ENCODE measurements at regions not wholly inside any gene's neighbourhood (a gene's known extent, or its start where the extent isn't known, plus 50 kb on each side); places are given as distances from the start of the nearest gene placed in this dataset.
A peak's percentile ranks its signal among the peaks of the same experiment; 100 is the strongest.

GRCh38 chr20:43843965-43844660, 70.5 kb upstream of the TOX2 start:
- TF ChIP-seq CTCF (IDR thresholded peaks at IDR 0.05; ENCODE audit: low read depth, low read length, missing control alignments): no peak
- in situ Hi-C loops (cut with HindIII; ENCODE audit: low sequenced_read_pairs): no loop called here
- H3K4me3 ChIP-seq (ENCODE audit: low read depth, low read length): no peak overlapping the region
- DNase-seq (ENCODE audit: low read depth): no peak

DNA sequence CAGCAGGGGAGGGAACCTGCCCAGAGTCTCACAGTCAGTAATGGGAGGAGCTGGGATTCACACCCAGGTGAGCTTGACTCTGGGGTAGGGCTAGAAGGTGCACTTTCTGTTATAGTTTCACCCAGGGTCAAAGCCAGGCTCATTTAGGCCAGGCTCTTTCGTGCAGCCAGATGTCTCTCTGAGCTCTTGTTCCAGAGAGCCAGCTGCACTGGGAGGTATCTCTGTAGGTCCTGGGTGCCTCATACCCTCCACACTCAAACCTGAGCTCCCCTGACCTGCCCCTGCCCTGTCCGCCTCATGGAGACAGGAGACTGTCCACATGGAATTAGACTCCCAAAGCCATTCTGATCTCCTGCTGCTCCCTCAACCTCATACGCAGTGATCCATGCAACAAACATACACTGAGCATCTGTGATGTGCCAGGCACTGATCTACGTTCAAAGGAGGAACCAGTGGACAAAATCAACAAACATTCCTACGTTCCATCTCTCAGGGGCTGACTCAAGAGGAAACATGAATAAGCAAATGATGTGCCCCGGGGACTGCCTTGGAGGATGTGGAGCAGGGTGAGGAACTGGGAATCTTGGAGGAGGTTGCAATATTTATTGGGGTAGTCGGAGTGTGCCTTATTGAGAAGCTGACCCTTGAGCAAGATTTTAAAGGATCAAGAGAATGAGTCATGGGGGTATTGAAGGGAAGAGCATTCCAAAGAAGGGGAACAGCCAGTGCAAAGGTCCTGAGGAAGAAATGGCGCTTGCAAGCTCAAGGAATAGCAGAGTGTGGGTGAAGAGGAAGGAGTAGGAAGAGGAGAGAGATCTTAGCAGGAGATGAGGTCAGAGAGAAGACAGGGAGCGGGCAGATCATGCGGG, 71.3 kb upstream of the TOX2 start:
- peak; percentile 42 for DNase-seq (ENCODE audit: low read depth)
- no peak for TF ChIP-seq CTCF (IDR thresholded peaks at IDR 0.05; ENCODE audit: low read depth, low read length, missing control alignments)

GRCh38 chr20:43842126-43843020, 72.3 kb upstream of the TOX2 start:
- no peak overlapping the region for H3K4me3 ChIP-seq (ENCODE audit: low read depth, low read length)
- no peak for TF ChIP-seq CTCF (IDR thresholded peaks at IDR 0.05; ENCODE audit: low read depth, low read length, missing control alignments)
- in situ Hi-C loops (cut with HindIII; ENCODE audit: low sequenced_read_pairs): no loop called here
- DNase-seq (ENCODE audit: low read depth): no peak

More for the DNA sequence above, 71.3 kb upstream of the TOX2 start:
- H3K4me3 ChIP-seq (ENCODE audit: low read depth, low read length): no peak overlapping the region
- in situ Hi-C loops (cut with HindIII; ENCODE audit: low sequenced_read_pairs): no loop called here

DNA sequence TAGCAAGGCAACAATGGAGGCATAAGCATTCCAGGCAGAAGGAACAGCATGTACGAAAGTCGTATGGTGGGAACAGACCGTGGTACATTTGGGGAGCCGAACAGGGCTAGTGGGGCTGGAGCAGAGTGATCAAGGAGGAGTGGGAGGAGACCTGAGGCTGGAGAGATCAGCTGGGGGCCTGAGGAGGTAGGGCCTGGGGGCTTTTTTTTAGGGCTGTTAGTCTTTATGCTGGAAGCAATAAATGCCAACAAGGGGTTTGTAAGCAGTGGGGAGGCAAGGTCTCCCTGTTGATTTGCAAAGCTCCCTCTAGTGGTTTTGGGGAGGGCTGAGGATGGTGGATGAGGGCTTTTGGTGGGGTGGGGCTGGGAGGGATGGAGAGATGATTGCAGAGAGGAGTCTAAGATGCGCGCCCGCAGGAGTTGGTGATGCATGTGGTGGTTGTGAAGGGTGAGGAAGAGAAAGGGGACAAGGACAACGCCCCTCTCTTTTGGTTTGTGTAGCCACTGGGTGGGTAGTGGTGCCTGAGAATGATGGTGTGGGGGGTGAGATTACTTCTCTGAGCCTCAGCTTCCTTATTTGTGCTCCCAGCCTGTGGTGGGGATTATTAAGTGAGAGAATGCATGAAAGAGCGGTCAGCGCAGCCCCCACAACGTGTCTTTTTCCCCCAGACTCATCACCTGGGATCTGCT, 74.1 kb upstream of the TOX2 start:
- no peak for DNase-seq (ENCODE audit: low read depth)
- in situ Hi-C loops (cut with HindIII; ENCODE audit: low sequenced_read_pairs): no loop called here
- peak; percentile 66 for TF ChIP-seq CTCF (IDR thresholded peaks at IDR 0.05; ENCODE audit: low read depth, low read length, missing control alignments)

DNA sequence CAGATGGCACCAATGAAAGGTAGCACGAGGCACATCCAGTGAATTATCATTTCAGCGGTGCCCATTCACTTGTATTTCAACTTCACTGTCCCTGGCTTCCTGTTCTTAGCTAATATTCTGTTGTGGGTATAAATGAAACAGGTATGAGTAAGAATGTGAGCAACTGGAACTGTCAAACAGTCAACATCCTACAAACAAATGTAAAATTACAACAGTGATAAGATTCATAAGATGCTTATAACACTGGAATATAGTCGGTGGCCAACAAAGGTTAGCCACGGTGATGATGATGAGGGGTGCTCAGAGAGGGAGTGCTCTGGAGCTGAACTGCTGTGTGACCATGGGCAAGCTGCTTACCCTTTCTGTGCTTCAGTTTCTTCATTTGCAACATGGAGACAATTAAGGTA, 74.9 kb upstream of the TOX2 start:
- no peak for TF ChIP-seq CTCF (IDR thresholded peaks at IDR 0.05; ENCODE audit: low read depth, low read length, missing control alignments)
- in situ Hi-C loops (cut with HindIII; ENCODE audit: low sequenced_read_pairs): no loop called here
- H3K4me3 ChIP-seq (ENCODE audit: low read depth, low read length): no peak overlapping the region
- DNase-seq (ENCODE audit: low read depth): no peak

More for the DNA sequence above, 74.1 kb upstream of the TOX2 start:
- H3K4me3 ChIP-seq (ENCODE audit: low read depth, low read length): no peak overlapping the region

DNA sequence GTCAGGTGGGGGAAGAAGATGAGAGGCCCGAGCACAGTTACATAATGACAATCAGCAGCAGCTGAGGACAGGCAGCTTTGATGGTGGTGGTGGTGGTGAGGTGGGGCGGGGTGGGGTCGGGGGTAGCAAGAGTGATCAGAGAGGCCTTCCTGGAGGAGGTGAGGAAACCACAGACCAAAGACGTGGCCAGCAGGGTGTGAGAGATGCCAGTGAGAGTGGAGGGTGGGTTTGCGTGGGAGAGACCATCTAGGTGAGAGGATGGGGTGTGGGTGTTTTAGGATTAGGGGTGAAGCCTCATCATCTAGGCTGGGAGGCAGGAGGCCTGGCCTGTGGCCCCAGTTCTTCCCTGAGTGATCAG, 76.0 kb upstream of the TOX2 start:
- no peak for DNase-seq (ENCODE audit: low read depth)
- in situ Hi-C loops (cut with HindIII; ENCODE audit: low sequenced_read_pairs): no loop called here
- no peak for TF ChIP-seq CTCF (IDR thresholded peaks at IDR 0.05; ENCODE audit: low read depth, low read length, missing control alignments)
- H3K4me3 ChIP-seq (ENCODE audit: low read depth, low read length): no peak overlapping the region
